Esophagus mucosa (tissue), 1 donor: ENCODE measurements at regions not wholly inside any gene's neighbourhood (a gene's known extent, or its start where the extent isn't known, plus 50 kb on each side); places are given as distances from the start of the nearest gene placed in this dataset.

Source experiments
- ATAC-seq: fragments of 200-7000 bp; cut with Tn5 transposase; one replicate; pipeline ENCODE4 v1.9.1; 2020
- donor health status: DM: yes; HTN: yes; CAD: no.

GRCh38 chr10:117424883-117425649 lies 49.8 kb upstream of the PDZD8 start:
- ATAC-seq: peak; percentile 61
